AG04450 (cell line): ENCODE measurements at regions not wholly inside any gene's neighbourhood (a gene's known extent, or its start where the extent isn't known, plus 50 kb on each side); places are given as distances from the start of the nearest gene placed in this dataset.

Experiments used
- CTCF ChIA-PET: fragments of 300-600, 350-600 bp; formaldehyde crosslinking; extraction: SDS; loops from one replicate; lab custom pipeline; 2022; ENCODE audit warnings: antibody characterized with exemption, inconsistent platforms; lab: Charles Lee
- POLR2A ChIA-PET: fragments of 350-600 bp; formaldehyde crosslinking; extraction: SDS; loops from one replicate; lab custom pipeline; 2021; ENCODE audit warnings: antibody characterized with exemption, inconsistent platforms; lab: Yijun Ruan, JAX
- DNase-seq: peaks from one replicate; pipeline ENCODE4 v3.0.0-alpha.2; 2011; ENCODE audit warnings: low read depth, low spot score
- H3K27ac ChIP-seq: one replicate; pipeline ENCODE4 v1.5.1; 2012; ENCODE audit warnings: low read depth, low read length, control low read depth
- H3K27me3 ChIP-seq: one replicate; pipeline ENCODE4 v1.6.0; 2012; ENCODE audit warnings: low read length; ENCODE audit not compliant: control insufficient read depth, insufficient read depth
- H3K4me3 ChIP-seq: 2 replicates; pipeline ENCODE4 v1.5.1; 2011; ENCODE audit warnings: mild to moderate bottlenecking, low read depth, low read length, control low read depth
- H3K9me3 ChIP-seq: 2 replicates; pipeline ENCODE4 v1.5.1; 2012; ENCODE audit warnings: low read length; ENCODE audit not compliant: control insufficient read depth, insufficient read depth
- CTCF ChIP-seq: IDR thresholded peaks from 2 replicates; pipeline ENCODE4 v1.5.1; 2011; ENCODE audit warnings: low read depth, low read length, control low read depth, inconsistent platforms

- Histone ChIP-seq H3K9me3 (no peaks in the 10 kb centered on the region), H3K4me3 (no peak overlapping the region), H3K27me3 (no peaks in the 10 kb centered on the region), H3K27ac (no peak overlapping the region)
- ChIA-PET CTCF (no interaction called here), POLR2A (interaction anchor here (0.5 to 0.6 kb wide), 2 partner anchors 14 to 492 kb away, joined by 4 read pairs; no protein-coding TSS in a partner anchor)
- no peak for TF ChIP-seq CTCF
- no peak for DNase-seq
Observed at GRCh38 chr12:16458521-16459078, 111.2 kb downstream of the MGST1 start.

- H3K4me3 ChIP-seq, result no peak overlapping the region
- H3K9me3 ChIP-seq, result no peaks in the 10 kb centered on the region
- ChIA-PET POLR2A (no interaction called here), CTCF (no interaction called here)
- no peak overlapping the region for H3K27ac ChIP-seq
- no peak for TF ChIP-seq CTCF
- no peaks in the 10 kb centered on the region for H3K27me3 ChIP-seq
- no peak for DNase-seq
Observed at GRCh38 chr12:16467272-16467671, 119.8 kb downstream of the MGST1 start.

- no peak for TF ChIP-seq CTCF
- DNase-seq, result no peak
- H3K27me3 ChIP-seq, result no peaks in the 10 kb centered on the region
- H3K4me3 ChIP-seq, result no peak overlapping the region
- no peak overlapping the region for H3K27ac ChIP-seq
- no peaks in the 10 kb centered on the region for H3K9me3 ChIP-seq
- CTCF ChIA-PET, result no interaction called here
- POLR2A ChIA-PET, result interaction anchor here (0.7 kb wide), 1 partner anchor 14 kb away, joined by 4 read pairs; no protein-coding TSS in a partner anchor
Observed at GRCh38 chr12:16472631-16473030, 125.2 kb downstream of the MGST1 start.

GRCh38 chr12:16473610-16474326 lies 126.3 kb downstream of the MGST1 start:
- TF ChIP-seq CTCF, result no peak
- no peak overlapping the region for H3K27ac ChIP-seq
- H3K4me3 ChIP-seq, result no peak overlapping the region
- no peaks in the 10 kb centered on the region for H3K27me3 ChIP-seq
- peak; percentile 8 for DNase-seq
- H3K9me3 ChIP-seq, result no peaks in the 10 kb centered on the region
- ChIA-PET CTCF (interaction anchor here (0.6 to 0.8 kb wide), 3 partner anchors 16 to 147 kb away, joined by 3 read pairs; no protein-coding TSS in a partner anchor), POLR2A (no interaction called here)

GRCh38 chr12:16474801-16475200 lies 127.4 kb downstream of the MGST1 start:
- no peak for TF ChIP-seq CTCF
- Histone ChIP-seq H3K27ac (no peak overlapping the region), H3K9me3 (no peaks in the 10 kb centered on the region), H3K4me3 (no peak overlapping the region), H3K27me3 (no peaks in the 10 kb centered on the region)
- DNase-seq, result no peak
- CTCF ChIA-PET, result no interaction called here
- POLR2A ChIA-PET, result no interaction called here
